Mesendoderm (in vitro differentiated cells): ENCODE measurements at regions not wholly inside any gene's neighbourhood (a gene's known extent, or its start where the extent isn't known, plus 50 kb on each side); places are given as distances from the start of the nearest gene placed in this dataset.
"Not testable (repeated sequence)": the region's sequence is repeated elsewhere in the genome, so short reads cannot be mapped to it uniquely, and the experiment has no call there.

Source experiments
- DNase-seq: peaks from one replicate; pipeline ENCODE4 v3.0.0; 2013
- H2AK5ac ChIP-seq: 2 replicates; pipeline ENCODE4 v1.6.1; 2013; ENCODE audit warnings: low read length, inconsistent platforms
- H2BK120ac ChIP-seq: 2 replicates; pipeline ENCODE4 v1.6.1; 2013; ENCODE audit warnings: low read depth, mild to moderate bottlenecking, low read length, moderate library complexity, mixed read lengths
- H2BK15ac ChIP-seq: replicated peaks from 2 replicates; pipeline ENCODE4 v1.6.1; 2013; ENCODE audit warnings: low read depth, mild to moderate bottlenecking, moderate library complexity
- H2BK5ac ChIP-seq: 2 replicates; pipeline ENCODE4 v1.6.1; 2013; ENCODE audit warnings: low read length, inconsistent platforms
- H3K18ac ChIP-seq: 2 replicates; pipeline ENCODE4 v1.6.1; 2013; ENCODE audit warnings: mild to moderate bottlenecking, low read length, mixed read lengths
- H3K23ac ChIP-seq: one replicate; pipeline ENCODE4 v1.6.1; 2013; ENCODE audit warnings: low read length
- H3K27ac ChIP-seq: 2 replicates; pipeline ENCODE4 v1.5.1; 2013; ENCODE audit warnings: low read depth, mild to moderate bottlenecking, inconsistent platforms, low read length, moderate library complexity
- H3K27me3 ChIP-seq: 2 replicates; pipeline ENCODE4 v1.6.1; 2013; ENCODE audit warnings: low read length, control low read depth, mild to moderate bottlenecking, inconsistent platforms; ENCODE audit not compliant: insufficient read depth, poor library complexity
- H3K36me3 ChIP-seq: 2 replicates; pipeline ENCODE4 v1.6.1; 2013; ENCODE audit warnings: low read length, inconsistent platforms; ENCODE audit not compliant: control insufficient read depth, insufficient read depth
- H3K4ac ChIP-seq: one replicate; pipeline ENCODE4 v1.6.1; 2013; ENCODE audit warnings: low read depth, mild to moderate bottlenecking, low read length, moderate library complexity
- H3K4me1 ChIP-seq: 2 replicates; pipeline ENCODE4 v1.6.1; 2013; ENCODE audit warnings: low read depth, low read length, inconsistent platforms; ENCODE audit not compliant: control insufficient read depth
- H3K4me2 ChIP-seq: 2 replicates; pipeline ENCODE4 v1.6.1; 2013; ENCODE audit warnings: low read length
- H3K4me3 ChIP-seq: 2 replicates; pipeline ENCODE4 v1.5.1; 2013; ENCODE audit warnings: mild to moderate bottlenecking, low read length
- H3K56ac ChIP-seq: one replicate; pipeline ENCODE4 v1.6.1; 2013; ENCODE audit warnings: low read length
- H3K79me1 ChIP-seq: 2 replicates; pipeline ENCODE4 v1.6.1; 2013; ENCODE audit warnings: low read length, inconsistent platforms
- H3K79me2 ChIP-seq: 2 replicates; pipeline ENCODE4 v1.6.1; 2013; ENCODE audit warnings: mild to moderate bottlenecking, low read length; ENCODE audit not compliant: control insufficient read depth, insufficient read depth
- H3K9ac ChIP-seq: 2 replicates; pipeline ENCODE4 v1.6.1; 2013; ENCODE audit warnings: low read length, inconsistent platforms
- H4K5ac ChIP-seq: one replicate; pipeline ENCODE4 v1.6.1; 2013; ENCODE audit warnings: low read length
- H4K8ac ChIP-seq: one replicate; pipeline ENCODE4 v1.6.1; 2013; ENCODE audit warnings: low read depth, mild to moderate bottlenecking, control low read depth, low read length, moderate library complexity
- WGBS: extraction: QIAGEN DNeasy Blood & Tissue Kit; methylation state at CpG from one replicate; pipeline ENCODE4 v1.1.7; 2013; ENCODE audit warnings: low lambda C conversion rate, missing lambda C conversion rate; ENCODE audit not compliant: insufficient coverage; ENCODE audit errors: extremely low coverage; 5-methylcytosine and 5-hydroxymethylcytosine counted together

DNA sequence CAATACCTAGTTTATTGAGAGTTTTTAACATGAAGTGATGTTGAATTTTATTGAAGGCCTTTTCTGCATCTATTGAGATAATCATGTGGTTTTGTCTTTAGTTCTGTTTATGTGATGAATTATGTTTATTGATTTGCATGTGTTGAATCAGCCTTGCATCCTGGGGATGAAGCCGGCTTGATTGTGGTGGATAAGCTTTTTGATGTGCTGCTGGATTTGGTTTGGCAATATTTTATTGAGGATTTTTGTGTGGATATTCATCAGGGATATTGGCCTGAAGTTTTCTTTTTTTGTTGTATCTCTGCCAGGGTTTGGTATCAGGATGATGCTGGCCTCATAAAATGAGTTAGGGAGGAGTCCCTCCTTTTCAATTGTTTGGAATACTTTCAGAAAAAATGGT, 91.2 kb downstream of the ADAMTS15 start:
- not testable (repeated sequence) for H3K18ac ChIP-seq, H3K56ac ChIP-seq, H3K79me2 ChIP-seq, H3K27me3 ChIP-seq, H2BK15ac ChIP-seq, DNase-seq, H3K4me2 ChIP-seq, H2BK5ac ChIP-seq, H3K9ac ChIP-seq, H3K4me1 ChIP-seq, H4K5ac ChIP-seq, H3K27ac ChIP-seq, H3K79me1 ChIP-seq, H2BK120ac ChIP-seq, H3K4me3 ChIP-seq, H3K36me3 ChIP-seq, H2AK5ac ChIP-seq, H3K23ac ChIP-seq, H4K8ac ChIP-seq, H3K4ac ChIP-seq
- no CpG with 5 or more reads among the region's 1 CpG for WGBS

DNA sequence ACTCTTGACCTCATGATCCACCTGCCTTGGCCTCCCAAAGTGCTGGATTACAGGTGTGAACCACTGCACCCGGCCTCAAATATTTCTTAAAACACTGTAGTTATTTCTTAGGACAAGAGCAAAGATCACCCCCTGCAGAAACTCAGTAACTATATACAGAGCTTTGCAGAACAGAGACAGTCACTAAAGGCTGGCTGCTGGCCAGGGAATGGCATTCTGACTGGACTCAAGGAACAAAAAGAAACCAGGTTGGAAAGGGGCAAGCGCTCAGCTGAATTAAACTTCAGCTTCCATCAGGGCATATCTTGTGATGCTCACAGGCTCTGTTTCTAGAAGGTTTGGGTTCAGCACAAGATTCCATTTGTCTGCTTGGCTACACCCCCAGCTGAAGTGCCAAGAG, 95.8 kb downstream of the ADAMTS15 start:
- Histone ChIP-seq H3K79me2 (no peaks in the 10 kb centered on the region), H2BK120ac (no peak overlapping the region), H3K36me3 (no peaks in the 10 kb centered on the region), H3K27ac (no peak overlapping the region), H3K4me1 (no peaks in the 10 kb centered on the region), H3K27me3 (no peaks in the 10 kb centered on the region), H3K4me3 (no peak overlapping the region), H4K8ac (no peak overlapping the region), H2BK5ac (no peak overlapping the region), H3K23ac (no peak overlapping the region), H4K5ac (no peak overlapping the region), H2AK5ac (no peak overlapping the region), H3K4me2 (no peak overlapping the region), H2BK15ac (no peak overlapping the region), H3K56ac (no peak overlapping the region), H3K9ac (no peak overlapping the region), H3K4ac (no peak overlapping the region), H3K79me1 (no peaks in the 10 kb centered on the region), H3K18ac (no peak overlapping the region)
- no peak for DNase-seq
- WGBS: no CpG with 5 or more reads among the region's 2 CpGs

DNA sequence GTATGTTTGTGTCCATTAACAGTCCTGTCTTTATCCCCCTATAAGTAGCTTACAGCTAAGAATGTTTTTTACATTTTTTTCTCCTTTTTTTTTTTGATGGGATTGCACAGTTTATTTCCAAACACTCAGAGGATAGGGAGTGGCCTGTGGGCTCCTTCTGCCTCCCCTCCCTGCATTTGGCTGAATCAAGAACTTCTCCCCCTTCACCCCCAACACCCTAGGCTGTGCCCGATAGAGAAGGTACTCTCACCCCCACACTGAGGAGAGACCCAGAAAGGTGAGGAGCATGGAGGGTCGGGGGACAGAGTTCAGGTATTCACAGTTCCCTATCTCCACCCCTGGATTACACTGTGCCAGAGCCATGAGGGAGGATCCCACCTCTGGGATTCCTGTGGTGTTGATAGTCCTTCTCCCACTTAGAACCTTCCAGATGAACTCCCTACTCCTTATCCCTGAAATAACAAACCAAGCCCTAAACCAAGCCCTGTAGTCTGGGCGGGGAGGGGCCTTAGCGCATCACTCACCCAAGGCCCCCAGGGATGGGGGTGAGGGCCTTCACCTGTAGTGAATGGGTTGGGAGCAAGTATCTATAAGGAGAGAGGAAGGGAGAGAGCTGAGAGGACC, 97.1 kb downstream of the ADAMTS15 start:
- Histone ChIP-seq H3K4me1 (no peaks in the 10 kb centered on the region), H4K5ac (no peak overlapping the region), H3K23ac (no peak overlapping the region), H3K9ac (no peak overlapping the region), H3K18ac (no peak overlapping the region), H2BK120ac (no peak overlapping the region), H3K79me1 (no peaks in the 10 kb centered on the region), H3K4ac (no peak overlapping the region), H2BK5ac (no peak overlapping the region), H3K36me3 (no peaks in the 10 kb centered on the region), H3K27ac (no peak overlapping the region), H2BK15ac (no peak overlapping the region), H3K56ac (no peak overlapping the region), H3K4me2 (no peak overlapping the region), H4K8ac (no peak overlapping the region), H3K27me3 (no peaks in the 10 kb centered on the region), H3K4me3 (no peak overlapping the region), H3K79me2 (no peaks in the 10 kb centered on the region), H2AK5ac (no peak overlapping the region)
- no CpG with 5 or more reads among the region's 4 CpGs for WGBS
- DNase-seq: no peak

DNA sequence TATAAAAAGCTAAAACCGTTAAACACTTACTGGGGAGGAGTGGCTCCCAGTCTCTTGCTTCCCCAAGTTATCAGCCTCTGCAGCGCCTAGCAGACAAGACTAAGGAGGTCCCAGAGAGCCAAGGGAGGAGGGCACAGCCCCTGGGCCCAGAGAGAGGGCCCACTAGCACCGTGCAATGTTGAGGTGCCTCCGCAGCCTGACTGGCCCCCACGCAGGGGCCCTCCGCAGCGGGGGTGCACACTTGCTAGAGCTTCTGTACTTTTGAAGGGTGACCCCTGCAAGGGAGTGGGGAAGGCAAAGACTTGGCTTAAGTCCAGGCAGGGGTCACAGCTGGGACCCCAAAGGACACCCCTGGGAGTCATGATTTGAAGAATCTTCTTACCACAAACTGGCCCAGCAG, 98.0 kb downstream of the ADAMTS15 start:
- H2AK5ac ChIP-seq: no peak overlapping the region
- no peak overlapping the region for H3K18ac ChIP-seq
- H3K4ac ChIP-seq: no peak overlapping the region
- H2BK15ac ChIP-seq: no peak overlapping the region
- no peak overlapping the region for H3K27ac ChIP-seq
- no peak overlapping the region for H4K8ac ChIP-seq
- H3K27me3 ChIP-seq: no peaks in the 10 kb centered on the region
- H3K36me3 ChIP-seq: no peaks in the 10 kb centered on the region
- no peak overlapping the region for H3K4me2 ChIP-seq
- no peak overlapping the region for H4K5ac ChIP-seq
- no peak overlapping the region for H3K9ac ChIP-seq
- no peaks in the 10 kb centered on the region for H3K79me2 ChIP-seq
- no peak overlapping the region for H3K56ac ChIP-seq
- H3K23ac ChIP-seq: no peak overlapping the region
- H3K4me1 ChIP-seq: no peaks in the 10 kb centered on the region
- H3K4me3 ChIP-seq: no peak overlapping the region
- DNase-seq: no peak
- H3K79me1 ChIP-seq: no peaks in the 10 kb centered on the region
- no peak overlapping the region for H2BK5ac ChIP-seq
- H2BK120ac ChIP-seq: no peak overlapping the region
- no CpG with 5 or more reads among the region's 7 CpGs for WGBS

DNA sequence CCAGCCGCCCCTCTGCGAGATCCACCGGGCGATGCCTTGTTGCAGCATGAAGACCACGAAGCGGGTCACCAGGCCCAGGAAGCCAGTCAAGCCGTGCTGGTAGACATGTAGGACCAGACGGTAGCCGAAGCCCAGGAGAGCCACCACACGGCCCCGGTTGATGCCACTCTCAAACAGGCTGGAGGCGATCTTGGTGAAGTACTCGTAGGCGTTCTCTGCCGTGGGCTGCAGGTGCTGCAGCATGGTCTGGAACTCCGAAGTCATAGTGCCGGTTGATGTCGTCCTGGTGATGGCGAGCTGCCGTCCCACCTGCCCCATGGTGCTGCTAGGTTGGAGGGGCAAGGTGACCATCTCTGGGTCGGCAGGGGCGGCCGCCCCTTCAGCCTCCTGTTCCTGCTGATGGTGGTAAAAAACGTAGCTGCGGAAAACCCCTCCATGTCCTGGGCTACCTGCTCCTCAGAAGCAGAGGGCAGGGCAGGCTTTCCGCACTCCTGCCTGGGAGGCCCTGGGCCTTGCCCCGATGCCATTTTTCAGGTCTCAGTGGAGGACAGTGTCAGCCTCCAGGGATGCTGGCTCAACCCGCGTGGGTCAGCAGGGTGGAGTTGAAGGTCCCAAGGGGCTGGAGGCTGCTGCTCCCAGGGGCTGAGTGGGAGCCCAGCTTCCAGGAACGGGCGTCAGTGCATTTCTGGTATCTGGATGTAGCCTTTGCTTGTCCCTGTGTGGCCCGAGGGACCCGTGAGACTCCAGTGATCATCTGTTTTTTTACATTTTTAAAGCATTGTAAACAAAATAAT, 98.7 kb downstream of the ADAMTS15 start:
- no peaks in the 10 kb centered on the region for H3K79me2 ChIP-seq
- WGBS: no CpG with 5 or more reads among the region's 33 CpGs
- H3K27me3 ChIP-seq: no peaks in the 10 kb centered on the region
- H3K27ac ChIP-seq: no peak overlapping the region
- H3K36me3 ChIP-seq: no peaks in the 10 kb centered on the region
- H3K4ac ChIP-seq: no peak overlapping the region
- no peak overlapping the region for H2BK15ac ChIP-seq
- H3K18ac ChIP-seq: no peak overlapping the region
- no peaks in the 10 kb centered on the region for H3K79me1 ChIP-seq
- no peak overlapping the region for H3K4me2 ChIP-seq
- H3K4me1 ChIP-seq: no peaks in the 10 kb centered on the region
- no peak overlapping the region for H2AK5ac ChIP-seq
- H3K56ac ChIP-seq: no peak overlapping the region
- H3K4me3 ChIP-seq: no peak overlapping the region
- H4K5ac ChIP-seq: no peak overlapping the region
- no peak for DNase-seq
- H4K8ac ChIP-seq: no peak overlapping the region
- H3K9ac ChIP-seq: no peak overlapping the region
- H2BK5ac ChIP-seq: no peak overlapping the region
- no peak overlapping the region for H2BK120ac ChIP-seq
- H3K23ac ChIP-seq: no peak overlapping the region
